ENCODE measurements at regions not wholly inside any gene's neighbourhood (a gene's known extent, or its start where the extent isn't known, plus 50 kb on each side); places are given as distances from the start of the nearest gene placed in this dataset.

GRCh38 chr18:21177822-21178221 lies 64.2 kb upstream of the GREB1L start:
- no peak for TF ChIP-seq CTCF (IDR thresholded peaks at IDR 0.05)
- no peak for TF ChIP-seq YY1 (IDR thresholded peaks at IDR 0.05; ENCODE audit: low read depth)
- no peak for TF ChIP-seq EP300 (IDR thresholded peaks at IDR 0.05; ENCODE audit: borderline replicate concordance in 1 of 2, low read depth in 1 of 2, low read length in 1 of 2)
- TF ChIP-seq CHD2 (IDR thresholded peaks at IDR 0.05; ENCODE audit: low read length, partially characterized antibody): no peak
- TF ChIP-seq RAD21 (IDR thresholded peaks at IDR 0.05; ENCODE audit: low read length): no peak
- TF ChIP-seq RFX5 (IDR thresholded peaks at IDR 0.05; ENCODE audit: low read length): no peak
- TF ChIP-seq, protein P1, sequence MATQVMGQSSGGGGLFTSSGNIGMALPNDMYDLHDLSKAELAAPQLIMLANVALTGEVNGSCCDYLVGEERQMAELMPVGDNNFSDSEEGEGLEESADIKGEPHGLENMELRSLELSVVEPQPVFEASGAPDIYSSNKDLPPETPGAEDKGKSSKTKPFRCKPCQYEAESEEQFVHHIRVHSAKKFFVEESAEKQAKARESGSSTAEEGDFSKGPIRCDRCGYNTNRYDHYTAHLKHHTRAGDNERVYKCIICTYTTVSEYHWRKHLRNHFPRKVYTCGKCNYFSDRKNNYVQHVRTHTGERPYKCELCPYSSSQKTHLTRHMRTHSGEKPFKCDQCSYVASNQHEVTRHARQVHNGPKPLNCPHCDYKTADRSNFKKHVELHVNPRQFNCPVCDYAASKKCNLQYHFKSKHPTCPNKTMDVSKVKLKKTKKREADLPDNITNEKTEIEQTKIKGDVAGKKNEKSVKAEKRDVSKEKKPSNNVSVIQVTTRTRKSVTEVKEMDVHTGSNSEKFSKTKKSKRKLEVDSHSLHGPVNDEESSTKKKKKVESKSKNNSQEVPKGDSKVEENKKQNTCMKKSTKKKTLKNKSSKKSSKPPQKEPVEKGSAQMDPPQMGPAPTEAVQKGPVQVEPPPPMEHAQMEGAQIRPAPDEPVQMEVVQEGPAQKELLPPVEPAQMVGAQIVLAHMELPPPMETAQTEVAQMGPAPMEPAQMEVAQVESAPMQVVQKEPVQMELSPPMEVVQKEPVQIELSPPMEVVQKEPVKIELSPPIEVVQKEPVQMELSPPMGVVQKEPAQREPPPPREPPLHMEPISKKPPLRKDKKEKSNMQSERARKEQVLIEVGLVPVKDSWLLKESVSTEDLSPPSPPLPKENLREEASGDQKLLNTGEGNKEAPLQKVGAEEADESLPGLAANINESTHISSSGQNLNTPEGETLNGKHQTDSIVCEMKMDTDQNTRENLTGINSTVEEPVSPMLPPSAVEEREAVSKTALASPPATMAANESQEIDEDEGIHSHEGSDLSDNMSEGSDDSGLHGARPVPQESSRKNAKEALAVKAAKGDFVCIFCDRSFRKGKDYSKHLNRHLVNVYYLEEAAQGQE (IDR thresholded peaks at IDR 0.05; ENCODE audit: low read depth, low read length): no peak
- TF ChIP-seq EZH2phosphoT487 (IDR thresholded peaks at IDR 0.05; ENCODE audit: borderline replicate concordance, low read depth): no peak
- TF ChIP-seq POLR2AphosphoS5 (IDR thresholded peaks at IDR 0.05; ENCODE audit: low read depth, low read length): no peak
- TF ChIP-seq GABPA (IDR thresholded peaks at IDR 0.05; ENCODE audit: low read depth): no peak
- TF ChIP-seq, protein P2, sequence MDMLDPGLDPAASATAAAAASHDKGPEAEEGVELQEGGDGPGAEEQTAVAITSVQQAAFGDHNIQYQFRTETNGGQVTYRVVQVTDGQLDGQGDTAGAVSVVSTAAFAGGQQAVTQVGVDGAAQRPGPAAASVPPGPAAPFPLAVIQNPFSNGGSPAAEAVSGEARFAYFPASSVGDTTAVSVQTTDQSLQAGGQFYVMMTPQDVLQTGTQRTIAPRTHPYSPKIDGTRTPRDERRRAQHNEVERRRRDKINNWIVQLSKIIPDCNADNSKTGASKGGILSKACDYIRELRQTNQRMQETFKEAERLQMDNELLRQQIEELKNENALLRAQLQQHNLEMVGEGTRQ (IDR thresholded peaks at IDR 0.05; ENCODE audit: borderline replicate concordance, low read depth, low read length): no peak
